Colonic mucosa (tissue), 4 donors: ENCODE measurements at regions not wholly inside any gene's neighbourhood (a gene's known extent, or its start where the extent isn't known, plus 50 kb on each side); places are given as distances from the start of the nearest gene placed in this dataset.
"Not testable (repeated sequence)": the region's sequence is repeated elsewhere in the genome, so short reads cannot be mapped to it uniquely, and the experiment has no call there.

Experiments used
- DNase-seq: peaks from one replicate; pipeline ENCODE4 v3.0.0-alpha.2; 2020
- H3K27ac ChIP-seq: fragments of 200-600 bp; one replicate; pipeline ENCODE4 v1.8.0; 2021
- H3K27me3 ChIP-seq: fragments of 200-600 bp; one replicate; pipeline ENCODE4 v1.8.0; 2021
- H3K36me3 ChIP-seq: fragments of 200-600 bp; one replicate; pipeline ENCODE4 v1.8.0; 2021
- H3K4me1 ChIP-seq: fragments of 200-600 bp; one replicate; pipeline ENCODE4 v1.8.0; 2021; ENCODE audit warnings: mild to moderate bottlenecking
- H3K4me3 ChIP-seq: fragments of 200-600 bp; one replicate; pipeline ENCODE4 v1.8.0; 2021
- H3K9ac ChIP-seq, 2 donors: one replicate each; pipeline ENCODE4 v1.7.0; 2013; ENCODE audit warnings: control low read depth in 2 of 2, low read depth in 2 of 2, low read length in 2 of 2
- H3K9me3 ChIP-seq: fragments of 200-600 bp; one replicate; pipeline ENCODE4 v1.8.0; 2021
- CTCF ChIP-seq: fragments of 200-600 bp; IDR thresholded peaks from one replicate; pipeline ENCODE4 v1.8.0; 2022; ENCODE audit warnings: antibody characterized with exemption, mild to moderate bottlenecking
- intact Hi-C: fragments of 100-400 bp; cut with DNase I; formaldehyde crosslinking; loops from one replicate; pipeline ENCODE4 v1.14.1; 2022
- donor health status: healthy.
- donor health status: DM: no; HTN: no; CAD: no.
- donor health status: DM: no; HTN: no; CAD: no.

DNA sequence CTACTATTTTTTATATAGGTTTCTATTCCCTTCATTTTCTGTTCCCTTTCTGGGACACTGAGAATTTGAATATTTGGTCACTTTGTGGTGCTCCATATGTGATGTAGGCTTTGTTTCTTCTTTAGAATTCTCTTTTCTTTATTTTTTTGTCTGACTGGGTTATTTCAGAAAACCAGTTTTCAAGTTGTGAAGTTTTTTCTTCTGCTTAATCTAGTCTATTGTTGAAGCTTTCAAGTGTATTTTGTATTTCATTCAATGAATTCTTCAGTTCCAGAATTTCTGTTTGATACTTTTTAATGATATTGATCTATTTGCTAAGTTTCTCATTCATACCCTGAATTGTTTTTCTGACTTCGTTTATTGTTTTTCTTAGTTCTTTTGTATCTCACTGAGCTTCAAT is 96.2 kb upstream of the HAND2 start:
- no peak overlapping the region for H3K4me3 ChIP-seq
- H3K9me3 ChIP-seq, result no peaks in the 10 kb centered on the region
- H3K4me1 ChIP-seq, result no peaks in the 10 kb centered on the region
- H3K36me3 ChIP-seq, result no peaks in the 10 kb centered on the region
- H3K27me3 ChIP-seq, result no peaks in the 10 kb centered on the region
- TF ChIP-seq CTCF, result no peak
- no peak for DNase-seq
- intact Hi-C loops, result no loop called here
- no peak overlapping the region for H3K9ac ChIP-seq
- H3K27ac ChIP-seq, result no peak overlapping the region

DNA sequence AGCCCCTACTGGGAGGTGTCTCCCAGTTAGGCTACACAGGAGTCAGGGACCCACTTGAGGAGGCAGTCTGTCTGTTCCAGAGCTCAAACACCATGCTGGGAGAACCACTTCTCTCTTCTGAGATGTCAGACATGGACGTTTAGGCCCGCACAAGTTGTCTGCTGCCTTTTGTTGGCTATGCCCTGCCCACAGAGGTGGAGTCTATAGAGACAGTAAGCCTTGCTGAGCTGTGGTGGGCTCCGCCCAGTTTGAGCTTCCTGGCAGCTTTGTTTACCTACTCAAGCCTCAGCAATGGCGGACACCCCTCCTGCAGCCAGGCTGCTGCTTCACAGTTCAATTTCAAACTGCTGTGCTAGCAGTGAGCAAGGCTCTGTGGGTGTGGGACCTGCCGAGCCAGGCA is 88.6 kb upstream of the HAND2 start:
- H3K27ac ChIP-seq, H3K36me3 ChIP-seq, H3K9me3 ChIP-seq, intact Hi-C loops, H3K4me3 ChIP-seq, H3K27me3 ChIP-seq, H3K4me1 ChIP-seq, H3K9ac ChIP-seq, DNase-seq: not testable (repeated sequence)

GRCh38 chr4:173609158-173609557 is 79.1 kb upstream of the HAND2 start:
- intact Hi-C loops, result no loop called here
- Histone ChIP-seq H3K9me3 (no peaks in the 10 kb centered on the region), H3K4me3 (no peak overlapping the region), H3K4me1 (no peaks in the 10 kb centered on the region), H3K36me3 (no peaks in the 10 kb centered on the region), H3K27ac (no peak overlapping the region), H3K27me3 (no peaks in the 10 kb centered on the region), H3K9ac (no peak overlapping the region)
- no peak for DNase-seq
- TF ChIP-seq CTCF, result no peak

GRCh38 chr4:173608632-173609031 is 78.6 kb upstream of the HAND2 start:
- H3K9me3 ChIP-seq, H3K4me1 ChIP-seq, H3K4me3 ChIP-seq, intact Hi-C loops, H3K27ac ChIP-seq, H3K9ac ChIP-seq, H3K36me3 ChIP-seq, H3K27me3 ChIP-seq: not testable (repeated sequence)
- peak; percentile 34 for DNase-seq

DNA sequence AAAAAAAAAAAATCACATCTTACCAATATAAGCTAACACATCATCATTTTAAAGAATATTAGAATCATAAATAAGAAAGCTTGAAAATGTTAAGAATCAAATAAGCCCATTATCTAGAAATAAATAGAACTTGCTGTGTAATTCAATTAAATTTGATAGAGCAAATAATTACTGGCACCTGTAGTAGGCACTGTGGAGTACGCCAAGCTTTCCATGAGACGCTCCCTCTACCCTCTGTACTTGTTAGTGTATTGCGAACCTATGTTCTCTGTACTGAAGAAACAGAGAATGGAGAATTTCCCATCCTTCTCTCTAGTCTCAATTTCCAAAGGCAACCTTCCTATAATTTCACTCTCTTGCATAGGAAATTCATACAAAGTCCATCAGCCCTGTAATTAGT is 61.7 kb upstream of the HAND2 start:
- no peaks in the 10 kb centered on the region for H3K36me3 ChIP-seq
- no peak for TF ChIP-seq CTCF
- H3K9me3 ChIP-seq, result no peaks in the 10 kb centered on the region
- no peak for DNase-seq
- intact Hi-C loops, result no loop called here
- no peaks in the 10 kb centered on the region for H3K4me1 ChIP-seq
- no peak overlapping the region for H3K9ac ChIP-seq
- H3K27me3 ChIP-seq, result no peaks in the 10 kb centered on the region
- no peak overlapping the region for H3K27ac ChIP-seq
- H3K4me3 ChIP-seq, result no peak overlapping the region

- no peak for DNase-seq
- no peaks in the 10 kb centered on the region for H3K36me3 ChIP-seq
- intact Hi-C loops, result no loop called here
- no peaks in the 10 kb centered on the region for H3K9me3 ChIP-seq
- H3K4me3 ChIP-seq, result no peak overlapping the region
- no peak for TF ChIP-seq CTCF
- no peak overlapping the region for H3K27ac ChIP-seq
- no peak overlapping the region for H3K9ac ChIP-seq
- H3K4me1 ChIP-seq, result no peaks in the 10 kb centered on the region
- no peaks in the 10 kb centered on the region for H3K27me3 ChIP-seq
Measured at GRCh38 chr4:173590697-173591096, 60.7 kb upstream of the HAND2 start.
